DOHH2 (cell line): ENCODE measurements at regions not wholly inside any gene's neighbourhood (a gene's known extent, or its start where the extent isn't known, plus 50 kb on each side); places are given as distances from the start of the nearest gene placed in this dataset.

Experiments
- H3F3A ChIP-seq: fragments of 200-600 bp; sonication (generic), shearing (Covaris generic); 2 replicates; pipeline ENCODE4 v1.6.0; 2016; ENCODE audit warnings: antibody characterized with exemption, mild to moderate bottlenecking; ENCODE audit not compliant: control insufficient read depth, insufficient read depth
- H3K27ac ChIP-seq: fragments of 200-600 bp; sonication (generic); 2 replicates; pipeline ENCODE4 v1.5.1; 2014; ENCODE audit warnings: low read depth, mild to moderate bottlenecking, low read length, moderate library complexity
- H3K27me3 ChIP-seq: fragments of 200-600 bp; sonication (generic); 2 replicates; pipeline ENCODE4 v1.6.1; 2014; ENCODE audit warnings: mild to moderate bottlenecking, low read length, mixed read lengths; ENCODE audit not compliant: control insufficient read depth
- H3K36me3 ChIP-seq: fragments of 200-600 bp; sonication (generic); 2 replicates; pipeline ENCODE4 v1.6.1; 2014; ENCODE audit warnings: mild to moderate bottlenecking, low read length, moderate library complexity, mixed read lengths; ENCODE audit not compliant: control insufficient read depth
- H3K4me1 ChIP-seq: fragments of 200-600 bp; sonication (generic); 2 replicates; pipeline ENCODE4 v1.6.1; 2014; ENCODE audit warnings: mild to moderate bottlenecking, low read length, mixed read lengths; ENCODE audit not compliant: control insufficient read depth
- H3K4me2 ChIP-seq: fragments of 200-600 bp; sonication (generic); 2 replicates; pipeline ENCODE4 v1.6.0; 2014; ENCODE audit warnings: mild to moderate bottlenecking, low read length, moderate library complexity
- H3K4me3 ChIP-seq: fragments of 200-600 bp; sonication (generic); 2 replicates; pipeline ENCODE4 v1.5.1; 2014; ENCODE audit warnings: mild to moderate bottlenecking, low read length, mixed read lengths
- H3K79me2 ChIP-seq: fragments of 200-600 bp; sonication (generic); 2 replicates; pipeline ENCODE4 v1.6.1; 2014; ENCODE audit warnings: mild to moderate bottlenecking, low read length, mixed read lengths; ENCODE audit not compliant: control insufficient read depth
- H3K9me2 ChIP-seq: fragments of 200-600 bp; sonication (generic); replicated peaks from 2 replicates; pipeline ENCODE4 v1.6.1; 2014; ENCODE audit warnings: mild to moderate bottlenecking, low read length, mixed read lengths; ENCODE audit not compliant: control insufficient read depth
- H3K9me3 ChIP-seq: fragments of 200-600 bp; sonication (generic); 2 replicates; pipeline ENCODE4 v1.6.1; 2014; ENCODE audit warnings: antibody characterized with exemption, low read length, mixed read lengths; ENCODE audit not compliant: control insufficient read depth, insufficient read depth
- H4K20me1 ChIP-seq: fragments of 200-600 bp; sonication (generic); 2 replicates; pipeline ENCODE4 v1.6.0; 2014; ENCODE audit warnings: low read depth, mild to moderate bottlenecking, antibody characterized with exemption, low read length, moderate library complexity; ENCODE audit not compliant: control insufficient read depth, insufficient read depth
- CTCF ChIP-seq: fragments of 200-600 bp; sonication (generic); IDR thresholded peaks from one replicate; pipeline ENCODE4 v1.5.1; 2014; ENCODE audit warnings: antibody characterized with exemption, mild to moderate bottlenecking, low read depth, low read length; ENCODE audit not compliant: poor library complexity, severe bottlenecking
- EZH2phosphoT487 ChIP-seq: fragments of 200-600 bp; sonication (generic); IDR thresholded peaks from 2 replicates; pipeline ENCODE4 v1.6.1; 2017; ENCODE audit warnings: borderline replicate concordance, mild to moderate bottlenecking, antibody characterized with exemption, low read length, moderate library complexity, mixed read lengths

GRCh38 chr2:59180621-59181020, 939.5 kb upstream of the FANCL start:
- Histone ChIP-seq H3K4me3 (no peak overlapping the region), H3K27ac (no peak overlapping the region), H3K4me2 (no peak overlapping the region), H3K4me1 (no peaks in the 10 kb centered on the region), H3K79me2 (no peaks in the 10 kb centered on the region), H3K9me3 (no peaks in the 10 kb centered on the region), H3K36me3 (no peaks in the 10 kb centered on the region), H3K27me3 (no peaks in the 10 kb centered on the region), H3F3A (no peaks in the 10 kb centered on the region), H3K9me2 (no peaks in the 10 kb centered on the region), H4K20me1 (no peaks in the 10 kb centered on the region)
- TF ChIP-seq CTCF = no peak
- TF ChIP-seq EZH2phosphoT487 = no peak

- no peak overlapping the region for H3K4me3 ChIP-seq
- no peaks in the 10 kb centered on the region for H3K9me3 ChIP-seq
- no peaks in the 10 kb centered on the region for H3K79me2 ChIP-seq
- no peak overlapping the region for H3K27ac ChIP-seq
- H3K36me3 ChIP-seq = no peaks in the 10 kb centered on the region
- TF ChIP-seq CTCF (no peak), EZH2phosphoT487 (no peak)
- H3K9me2 ChIP-seq = no peaks in the 10 kb centered on the region
- H3F3A ChIP-seq = no peaks in the 10 kb centered on the region
- H3K27me3 ChIP-seq = no peaks in the 10 kb centered on the region
- H4K20me1 ChIP-seq = no peaks in the 10 kb centered on the region
- no peak overlapping the region for H3K4me2 ChIP-seq
- no peaks in the 10 kb centered on the region for H3K4me1 ChIP-seq
Observed at GRCh38 chr2:59180111-59180510, 939.0 kb upstream of the FANCL start.

GRCh38 chr2:59177748-59178147, 936.6 kb upstream of the FANCL start:
- Histone ChIP-seq H3K27ac (no peak overlapping the region), H3K36me3 (no peaks in the 10 kb centered on the region), H3K9me3 (no peaks in the 10 kb centered on the region), H4K20me1 (no peaks in the 10 kb centered on the region), H3K4me3 (no peak overlapping the region), H3K4me2 (no peak overlapping the region), H3K9me2 (no peaks in the 10 kb centered on the region), H3F3A (no peaks in the 10 kb centered on the region), H3K27me3 (no peaks in the 10 kb centered on the region), H3K79me2 (no peaks in the 10 kb centered on the region), H3K4me1 (no peaks in the 10 kb centered on the region)
- TF ChIP-seq CTCF = no peak
- TF ChIP-seq EZH2phosphoT487 = no peak

GRCh38 chr2:59176737-59177136, 935.6 kb upstream of the FANCL start:
- H3K36me3 ChIP-seq = no peaks in the 10 kb centered on the region
- no peaks in the 10 kb centered on the region for H3K27me3 ChIP-seq
- no peaks in the 10 kb centered on the region for H4K20me1 ChIP-seq
- no peaks in the 10 kb centered on the region for H3K4me1 ChIP-seq
- no peaks in the 10 kb centered on the region for H3F3A ChIP-seq
- no peaks in the 10 kb centered on the region for H3K9me3 ChIP-seq
- H3K79me2 ChIP-seq = no peaks in the 10 kb centered on the region
- no peak overlapping the region for H3K27ac ChIP-seq
- H3K9me2 ChIP-seq = no peaks in the 10 kb centered on the region
- H3K4me2 ChIP-seq = no peak overlapping the region
- TF ChIP-seq EZH2phosphoT487 (no peak), CTCF (no peak)
- no peak overlapping the region for H3K4me3 ChIP-seq
